H1 (cell line): ENCODE measurements at regions not wholly inside any gene's neighbourhood (a gene's known extent, or its start where the extent isn't known, plus 50 kb on each side); places are given as distances from the start of the nearest gene placed in this dataset.

Experiments
- BACH1 ChIP-seq: IDR thresholded peaks from 2 replicates; pipeline ENCODE4 v1.6.1; 2012; ENCODE audit warnings: low read length, improper control_type of control experiment
- MAX ChIP-seq: IDR thresholded peaks from 2 replicates; pipeline ENCODE4 v1.6.1; 2012; ENCODE audit warnings: inconsistent platforms
- TBP ChIP-seq: IDR thresholded peaks from 2 replicates; pipeline ENCODE4 v1.6.1; 2011; ENCODE audit warnings: low read depth, low read length, improper control_type of control experiment
- YY1 ChIP-seq: IDR thresholded peaks from 2 replicates; pipeline ENCODE4 v1.6.1; 2011; ENCODE audit warnings: low read depth, mild to moderate bottlenecking, low read length

DNA sequence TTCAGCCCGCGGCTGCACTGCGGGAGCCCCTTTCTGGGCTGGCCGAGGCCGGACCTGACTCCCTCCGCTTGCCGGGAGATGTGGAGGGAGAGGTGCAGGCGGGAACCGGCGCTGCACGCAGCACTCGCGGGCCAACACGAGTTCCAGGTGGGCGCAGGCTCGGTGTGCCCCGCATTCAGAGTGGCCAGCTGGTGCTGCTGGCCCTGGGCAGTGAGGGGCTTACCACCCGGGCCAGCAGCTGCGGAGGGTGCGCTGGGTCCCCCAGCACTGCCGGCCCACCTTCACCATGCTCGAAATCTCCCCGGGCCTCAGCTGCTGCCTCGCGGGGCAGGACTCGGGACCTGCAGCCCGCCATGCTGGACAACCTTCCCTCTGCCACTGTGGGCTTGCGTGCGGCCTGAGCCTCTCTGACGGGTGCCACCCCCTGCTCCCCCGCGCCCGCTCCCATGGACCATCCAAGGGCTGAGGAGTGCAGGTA lies 733.5 kb upstream of the CCDC54 start (continued):
- TF ChIP-seq BACH1, result no peak
- no peak for TF ChIP-seq TBP
- no peak for TF ChIP-seq MAX
- no peak for TF ChIP-seq YY1
